Chondrocyte (in vitro differentiated cells): ENCODE measurements at regions not wholly inside any gene's neighbourhood (a gene's known extent, or its start where the extent isn't known, plus 50 kb on each side); places are given as distances from the start of the nearest gene placed in this dataset.

ENCODE experiments used
- DNase-seq: peaks from one replicate; pipeline ENCODE4 v3.0.0; 2021; ENCODE audit warnings: mixed read lengths, low spot score
- H3K27ac Mint-ChIP-seq: one replicate; pipeline ENCODE4 v1.8.0; 2021; ENCODE audit warnings: mild to moderate bottlenecking, moderate library complexity, mixed read lengths; ENCODE audit not compliant: unreplicated experiment
- H3K27me3 Mint-ChIP-seq: 2 replicates; pipeline ENCODE4 v1.8.0; 2021; ENCODE audit warnings: low read depth, mixed read lengths
- H3K36me3 Mint-ChIP-seq: 2 replicates; pipeline ENCODE4 v1.8.0; 2021; ENCODE audit warnings: low read depth, mixed read lengths
- H3K4me1 Mint-ChIP-seq: 2 replicates; pipeline ENCODE4 v1.8.0; 2021; ENCODE audit warnings: low read depth, mild to moderate bottlenecking, mixed read lengths
- H3K4me3 Mint-ChIP-seq: one replicate; pipeline ENCODE4 v1.8.0; 2021; ENCODE audit warnings: mild to moderate bottlenecking, moderate library complexity, mixed read lengths; ENCODE audit not compliant: unreplicated experiment
- H3K9me3 Mint-ChIP-seq: 2 replicates; pipeline ENCODE4 v1.8.0; 2021; ENCODE audit warnings: low read depth, mixed read lengths
- TF ChIP-seq, protein P1 (sequence below): fragments of 200-600 bp; sonication (generic); IDR thresholded peaks from 2 replicates; pipeline ENCODE4 v1.5.0; 2021; ENCODE audit warnings: antibody characterized with exemption, mild to moderate bottlenecking, moderate library complexity

DNA sequence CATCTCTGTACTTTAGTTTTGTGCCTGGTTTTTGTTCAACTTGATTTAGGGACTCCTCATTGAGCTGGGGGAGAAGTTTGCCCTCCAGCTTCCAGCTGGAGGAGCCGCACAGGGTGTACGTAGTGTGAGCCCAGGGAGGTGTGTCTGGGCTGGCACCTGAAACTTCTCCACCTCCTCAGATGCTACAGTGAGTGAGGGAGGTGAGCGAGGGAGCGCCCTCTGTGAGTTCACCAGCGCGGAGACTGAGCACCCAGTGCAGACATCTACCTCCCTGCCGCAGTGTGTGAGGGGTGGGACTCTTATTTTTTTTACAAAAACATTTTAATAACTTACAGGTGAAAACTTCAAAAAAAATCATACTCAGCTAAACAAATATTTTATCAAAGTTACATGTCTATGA is 204.2 kb upstream of the HS6ST1 start:
- Mint-ChIP-seq H3K9me3 (peaks cover 5% of the 10 kb centered on the region), H3K4me3 (no peak overlapping the region), H3K27me3 (no peaks in the 10 kb centered on the region), H3K27ac (no peak overlapping the region), H3K4me1 (no peaks in the 10 kb centered on the region), H3K36me3 (peaks cover 6% of the 10 kb centered on the region)
- TF ChIP-seq, protein P1, sequence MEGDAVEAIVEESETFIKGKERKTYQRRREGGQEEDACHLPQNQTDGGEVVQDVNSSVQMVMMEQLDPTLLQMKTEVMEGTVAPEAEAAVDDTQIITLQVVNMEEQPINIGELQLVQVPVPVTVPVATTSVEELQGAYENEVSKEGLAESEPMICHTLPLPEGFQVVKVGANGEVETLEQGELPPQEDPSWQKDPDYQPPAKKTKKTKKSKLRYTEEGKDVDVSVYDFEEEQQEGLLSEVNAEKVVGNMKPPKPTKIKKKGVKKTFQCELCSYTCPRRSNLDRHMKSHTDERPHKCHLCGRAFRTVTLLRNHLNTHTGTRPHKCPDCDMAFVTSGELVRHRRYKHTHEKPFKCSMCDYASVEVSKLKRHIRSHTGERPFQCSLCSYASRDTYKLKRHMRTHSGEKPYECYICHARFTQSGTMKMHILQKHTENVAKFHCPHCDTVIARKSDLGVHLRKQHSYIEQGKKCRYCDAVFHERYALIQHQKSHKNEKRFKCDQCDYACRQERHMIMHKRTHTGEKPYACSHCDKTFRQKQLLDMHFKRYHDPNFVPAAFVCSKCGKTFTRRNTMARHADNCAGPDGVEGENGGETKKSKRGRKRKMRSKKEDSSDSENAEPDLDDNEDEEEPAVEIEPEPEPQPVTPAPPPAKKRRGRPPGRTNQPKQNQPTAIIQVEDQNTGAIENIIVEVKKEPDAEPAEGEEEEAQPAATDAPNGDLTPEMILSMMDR: no peak
- DNase-seq: no peak

DNA sequence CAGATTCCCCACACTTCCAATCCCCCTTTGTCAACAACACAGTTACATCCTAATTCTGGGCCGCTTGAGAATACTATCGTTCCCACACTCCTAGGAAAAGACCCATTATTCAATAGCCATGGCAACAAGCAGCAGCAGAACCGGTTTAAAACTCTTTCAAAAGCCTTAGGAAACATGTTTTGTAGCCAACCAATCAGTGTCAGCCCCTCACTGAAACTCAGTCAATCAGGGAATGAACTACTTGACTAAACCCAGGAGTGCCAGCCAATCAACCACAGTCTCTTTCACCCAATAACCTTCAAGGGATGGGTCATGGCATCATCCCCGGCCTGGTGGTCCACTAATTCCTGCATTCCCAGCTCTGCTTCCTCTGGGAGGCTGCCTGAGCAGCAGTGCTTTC is 204.8 kb upstream of the HS6ST1 start:
- no peak for DNase-seq
- peaks cover 6% of the 10 kb centered on the region for H3K36me3 Mint-ChIP-seq
- no peaks in the 10 kb centered on the region for H3K27me3 Mint-ChIP-seq
- H3K4me1 Mint-ChIP-seq: no peaks in the 10 kb centered on the region
- H3K4me3 Mint-ChIP-seq: no peak overlapping the region
- peaks cover 5% of the 10 kb centered on the region for H3K9me3 Mint-ChIP-seq
- TF ChIP-seq, protein P1: no peak
- no peak overlapping the region for H3K27ac Mint-ChIP-seq

DNA sequence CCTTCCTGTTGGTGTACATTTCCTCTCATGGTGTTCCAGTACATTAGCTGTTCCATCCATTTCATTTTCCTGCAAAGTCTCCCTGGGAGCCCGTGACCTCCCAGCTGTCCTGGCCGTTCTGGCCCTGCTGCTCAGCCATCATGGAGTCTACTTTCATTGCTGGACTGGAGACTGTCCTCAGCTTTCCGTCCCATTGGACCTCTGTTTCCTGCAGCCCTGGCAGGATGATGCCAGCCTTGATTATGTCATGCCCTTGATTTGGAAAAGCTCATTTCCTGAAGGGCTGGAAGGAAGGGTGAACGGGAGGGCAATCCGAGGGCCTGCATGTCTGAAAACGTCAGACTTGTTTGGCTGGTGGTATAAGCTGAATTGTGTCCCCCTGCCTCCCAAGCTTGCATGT is 205.5 kb upstream of the HS6ST1 start:
- DNase-seq: no peak
- Mint-ChIP-seq H3K9me3 (peaks cover 5% of the 10 kb centered on the region), H3K4me3 (no peak overlapping the region), H3K27me3 (no peaks in the 10 kb centered on the region), H3K4me1 (no peaks in the 10 kb centered on the region), H3K27ac (no peak overlapping the region), H3K36me3 (peaks cover 6% of the 10 kb centered on the region)
- TF ChIP-seq, protein P1: no peak

DNA sequence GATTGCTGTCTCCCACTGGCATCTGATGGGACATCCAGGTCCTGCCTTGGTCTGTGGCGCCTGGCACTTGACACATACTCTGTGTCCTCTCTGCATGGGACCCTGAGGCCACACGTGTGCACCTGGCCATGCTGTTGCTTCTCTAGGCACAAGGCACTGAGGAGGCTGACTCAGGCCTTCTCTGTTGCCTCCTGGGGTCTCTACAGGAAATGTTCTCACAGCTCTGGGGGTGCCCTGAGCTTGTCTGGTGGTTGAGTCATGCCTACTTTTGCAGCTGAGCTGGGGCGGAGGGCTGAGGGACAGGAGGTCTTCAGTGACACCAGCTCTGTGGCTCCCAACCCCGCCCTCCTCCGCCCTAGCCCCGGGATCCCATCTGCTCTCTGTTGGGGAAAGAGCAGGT is 207.0 kb upstream of the HS6ST1 start:
- Mint-ChIP-seq H3K36me3 (peaks cover 6% of the 10 kb centered on the region), H3K4me3 (no peak overlapping the region), H3K27ac (no peak overlapping the region), H3K4me1 (no peaks in the 10 kb centered on the region), H3K9me3 (peaks cover 5% of the 10 kb centered on the region), H3K27me3 (no peaks in the 10 kb centered on the region)
- TF ChIP-seq, protein P1: no peak
- DNase-seq: no peak

DNA sequence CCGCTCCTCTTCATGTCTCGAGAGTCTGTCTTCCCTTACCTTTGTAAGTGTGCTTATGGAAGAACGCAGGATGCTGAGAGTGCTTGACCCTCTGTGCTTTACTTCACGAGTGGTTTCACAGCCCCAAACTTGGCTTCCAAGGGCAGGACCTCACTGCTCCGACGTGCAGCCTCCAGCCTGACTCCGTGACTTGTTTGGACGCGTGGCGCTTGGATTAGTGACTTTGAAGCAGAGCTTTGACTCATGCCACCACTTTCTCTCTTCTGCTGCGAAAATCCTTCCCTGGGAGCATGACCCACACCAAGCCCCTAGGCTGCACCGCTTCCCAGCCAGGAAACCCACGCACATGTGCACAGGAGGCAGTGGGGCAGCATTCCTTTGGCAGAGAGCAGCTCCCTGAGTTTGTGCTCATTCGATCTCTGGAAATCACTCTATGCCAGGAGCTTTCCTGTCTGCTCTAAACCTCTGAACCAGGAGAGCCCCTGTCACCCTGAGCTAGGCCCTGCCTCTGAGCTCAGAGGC is 207.8 kb upstream of the HS6ST1 start:
- TF ChIP-seq, protein P1: no peak
- Mint-ChIP-seq H3K4me1 (no peaks in the 10 kb centered on the region), H3K4me3 (no peak overlapping the region), H3K9me3 (peaks cover 5% of the 10 kb centered on the region), H3K27me3 (no peaks in the 10 kb centered on the region), H3K27ac (no peak overlapping the region), H3K36me3 (peaks cover 6% of the 10 kb centered on the region)
- no peak for DNase-seq
